Endometrium (tissue), 2 donors: ENCODE measurements at regions not wholly inside any gene's neighbourhood (a gene's known extent, or its start where the extent isn't known, plus 50 kb on each side); places are given as distances from the start of the nearest gene placed in this dataset.

Experiments used
- FAIRE-seq: peaks from 2 replicates; lab custom pipeline; 2012; peaks lifted over from hg19 to GRCh38; lab: Jason Lieb, UNC
- donor health status: control.
- donor health status: control.

DNA sequence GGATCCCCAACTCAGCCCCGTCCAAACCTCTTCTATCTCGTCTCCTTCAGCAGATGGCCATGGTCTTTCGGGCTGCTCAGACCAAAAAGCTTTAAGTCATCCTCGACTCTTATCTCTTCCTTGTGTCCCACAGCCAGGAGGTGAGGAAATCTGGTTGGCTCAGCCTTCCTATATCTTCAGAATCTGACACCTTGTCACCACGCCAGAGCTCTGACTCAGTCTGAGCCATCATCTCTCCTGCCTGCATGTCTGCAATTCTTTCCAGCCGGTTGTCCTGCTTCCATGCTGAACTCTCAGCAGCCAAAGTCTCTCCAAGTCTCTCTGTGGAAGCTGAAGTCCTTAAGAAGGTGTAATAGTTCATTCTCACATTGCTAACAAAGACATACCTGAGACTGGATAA lies 419.3 kb upstream of the ADAMTS16 start:
- FAIRE-seq = no peak

DNA sequence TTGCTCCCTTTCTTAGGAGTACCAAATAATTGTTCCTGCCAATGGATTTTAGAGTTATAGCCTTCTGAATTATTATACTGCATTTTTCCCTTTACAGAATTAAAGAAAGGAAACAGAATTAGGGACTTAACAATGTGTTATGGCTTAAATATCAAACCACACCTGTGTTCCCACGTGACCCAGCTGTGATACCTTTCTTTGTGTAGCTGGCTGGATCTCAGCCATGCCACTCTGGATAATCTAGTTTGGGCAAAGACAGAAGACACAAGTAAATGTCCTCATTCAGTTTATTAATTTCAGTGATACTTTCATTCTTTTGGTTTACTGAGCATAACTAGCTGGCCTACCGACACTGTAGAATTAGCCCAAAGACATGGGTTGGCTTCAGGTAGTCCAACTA lies 417.2 kb upstream of the ADAMTS16 start:
- FAIRE-seq = no peak

DNA sequence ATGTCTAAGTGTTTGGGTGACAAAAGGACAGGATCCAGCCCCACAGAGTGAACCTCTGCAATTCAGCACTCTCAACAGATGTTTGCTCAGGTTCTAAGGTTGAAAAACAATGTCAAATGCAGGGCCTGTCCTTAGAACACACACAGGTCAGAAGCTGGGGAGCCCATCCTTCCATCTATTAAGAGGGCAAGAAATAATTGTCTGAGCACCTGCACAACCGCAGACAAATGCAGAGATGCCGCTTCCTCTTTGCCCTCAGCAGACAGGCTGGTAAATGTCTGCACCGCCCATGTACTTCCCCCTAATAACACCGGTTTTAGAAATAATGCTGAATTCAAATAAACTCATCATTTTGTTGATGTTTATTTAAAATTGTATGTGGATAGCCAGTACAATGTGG lies 414.5 kb upstream of the ADAMTS16 start:
- FAIRE-seq = no peak

DNA sequence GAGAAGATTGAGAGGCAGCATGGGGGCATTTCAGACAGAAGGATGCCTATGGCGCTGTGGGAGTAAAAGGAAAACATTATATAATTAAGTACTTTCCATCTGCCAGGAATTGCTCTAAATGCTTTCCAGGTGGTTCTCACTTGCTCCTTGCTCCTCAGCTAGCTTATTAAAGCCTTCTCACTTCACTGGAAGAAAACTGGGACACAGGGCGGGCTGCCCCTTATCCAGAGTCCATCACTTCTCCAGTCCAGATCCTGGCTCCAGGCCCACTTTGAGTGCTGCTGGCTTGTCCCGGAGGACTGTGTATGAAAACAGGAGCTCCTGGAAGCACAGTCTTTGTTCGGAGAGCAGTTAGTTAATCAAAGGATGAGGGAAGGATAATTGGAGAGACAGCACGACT lies 409.9 kb upstream of the ADAMTS16 start:
- no peak for FAIRE-seq

DNA sequence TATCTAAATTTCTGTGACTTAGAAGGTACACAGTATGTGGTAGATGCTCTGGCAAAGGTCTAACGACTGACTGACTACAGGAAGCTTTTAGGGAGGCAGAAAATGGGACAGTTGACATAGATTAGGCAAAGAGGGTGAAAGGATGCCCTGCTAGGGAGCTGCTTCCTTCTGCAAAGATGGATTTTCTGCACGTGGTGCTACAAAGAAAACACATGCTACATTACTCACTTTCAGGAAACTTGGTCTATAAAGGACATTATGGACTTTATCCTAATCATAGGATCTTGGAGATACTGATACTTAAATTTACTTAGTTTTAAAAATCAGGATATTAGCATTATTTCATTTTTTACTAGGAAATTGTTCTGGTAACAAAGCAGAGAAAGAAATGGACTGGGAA lies 405.8 kb upstream of the ADAMTS16 start:
- FAIRE-seq = no peak

DNA sequence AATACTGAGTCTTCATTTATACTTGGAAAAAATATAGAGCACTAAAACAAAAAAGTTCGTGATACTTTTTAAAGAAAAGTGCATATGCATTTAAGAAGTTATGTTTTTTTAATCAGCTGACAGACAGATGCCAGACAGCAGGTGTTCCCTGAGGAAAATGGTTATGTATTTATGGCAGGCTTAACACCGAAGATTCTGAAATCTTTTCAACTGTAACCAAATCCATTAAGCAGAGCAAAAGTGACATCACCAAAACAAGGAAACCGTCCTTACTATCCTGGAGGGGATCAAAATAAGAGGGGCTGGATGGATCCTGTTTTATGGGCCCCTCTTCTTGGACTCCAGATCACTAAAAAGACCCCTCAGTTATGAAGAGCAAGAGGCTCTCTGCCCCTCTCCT lies 404.9 kb upstream of the ADAMTS16 start:
- FAIRE-seq = no peak

DNA sequence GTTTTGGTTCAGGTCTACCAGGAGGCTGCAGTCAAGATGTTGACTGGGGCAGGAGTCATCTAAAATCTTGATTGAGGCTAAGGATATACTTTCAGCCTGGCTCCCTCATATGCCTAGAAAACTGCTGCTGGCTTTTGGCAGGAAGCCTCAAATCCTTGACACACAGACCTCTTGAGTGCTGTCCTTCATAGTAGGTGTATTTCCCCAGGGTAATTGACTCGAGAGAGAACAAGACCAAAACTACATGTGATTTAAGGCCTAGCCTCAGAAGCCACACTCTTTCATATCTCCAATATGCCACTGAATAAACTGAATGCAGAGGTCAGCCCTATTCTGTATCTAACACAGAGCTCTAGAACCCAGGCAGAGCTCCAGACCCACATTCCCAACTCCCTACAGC lies 402.3 kb upstream of the ADAMTS16 start:
- FAIRE-seq = no peak

DNA sequence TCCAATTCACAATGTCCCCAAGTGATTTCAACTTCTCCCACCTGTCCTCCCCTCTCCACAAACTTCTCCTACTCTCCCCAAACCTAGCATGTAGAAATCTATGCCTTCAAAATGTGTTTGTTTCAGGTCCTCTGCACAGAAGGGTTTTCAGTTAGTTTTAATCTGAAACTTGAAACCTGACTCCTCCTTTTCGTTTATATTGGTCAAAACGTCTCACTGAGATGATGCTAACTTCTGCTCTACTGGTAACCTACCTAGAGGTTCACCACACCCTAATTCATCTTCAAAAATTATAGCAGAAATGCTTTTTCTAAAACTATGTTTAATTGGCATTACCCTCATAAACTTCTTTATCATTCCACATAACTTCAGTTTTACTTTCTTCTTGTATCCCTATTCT lies 401.8 kb upstream of the ADAMTS16 start:
- no peak for FAIRE-seq

DNA sequence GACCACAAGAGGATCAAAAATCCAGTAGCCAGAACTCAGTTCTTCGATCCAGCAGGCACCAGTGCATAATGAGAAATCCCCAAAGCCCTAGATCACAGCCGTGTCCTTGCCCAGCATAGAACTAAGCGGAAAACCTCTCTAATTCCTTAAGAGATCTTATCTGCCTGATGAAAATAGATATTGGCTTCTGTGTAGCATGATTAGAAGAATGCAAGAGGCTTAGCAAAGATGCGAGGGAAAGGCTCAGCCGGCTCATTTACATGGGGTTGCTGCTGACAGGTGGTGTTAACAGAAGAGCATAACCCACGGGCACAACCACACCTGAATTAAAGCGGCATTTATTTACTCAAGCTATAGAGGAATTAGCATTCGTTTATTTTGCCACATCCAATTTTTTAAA lies 400.0 kb upstream of the ADAMTS16 start:
- no peak for FAIRE-seq

DNA sequence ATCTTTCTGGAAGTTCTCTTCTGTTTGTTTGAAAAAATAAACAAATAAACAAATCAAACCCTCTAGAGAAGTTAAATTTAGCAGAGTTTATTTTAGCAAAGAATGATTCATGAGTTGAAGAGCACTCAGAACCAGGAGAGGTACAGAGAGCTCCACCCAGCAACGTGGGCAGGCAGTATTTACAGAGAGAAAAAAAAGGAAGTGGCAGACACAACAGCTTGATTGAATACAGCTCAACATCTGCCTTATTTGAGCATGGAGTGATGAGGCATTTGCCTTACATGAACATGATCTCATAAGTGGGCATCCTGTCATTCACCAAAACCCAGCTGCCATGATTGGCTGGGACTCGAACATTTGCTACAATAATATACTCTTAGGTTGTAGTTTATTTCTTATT lies 381.6 kb upstream of the ADAMTS16 start:
- FAIRE-seq = no peak

DNA sequence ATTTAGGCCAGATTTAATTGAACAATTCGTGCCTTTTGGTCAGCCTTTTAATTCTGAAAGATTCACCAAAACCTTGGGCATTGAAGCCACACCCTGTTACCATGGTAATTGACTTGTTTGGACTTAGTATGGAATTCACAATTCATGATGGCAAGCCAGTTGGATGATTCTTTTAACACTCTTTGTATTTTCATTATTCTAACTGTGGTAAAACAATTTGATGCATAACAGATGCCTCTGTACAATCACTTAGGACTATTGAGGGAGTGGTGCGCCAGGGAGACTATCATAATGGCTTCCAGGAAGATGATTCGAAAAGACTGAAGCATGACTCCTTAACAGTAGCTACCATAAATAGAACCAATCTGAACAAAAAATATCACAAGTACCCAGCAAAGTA lies 381.1 kb upstream of the ADAMTS16 start:
- FAIRE-seq = no peak

DNA sequence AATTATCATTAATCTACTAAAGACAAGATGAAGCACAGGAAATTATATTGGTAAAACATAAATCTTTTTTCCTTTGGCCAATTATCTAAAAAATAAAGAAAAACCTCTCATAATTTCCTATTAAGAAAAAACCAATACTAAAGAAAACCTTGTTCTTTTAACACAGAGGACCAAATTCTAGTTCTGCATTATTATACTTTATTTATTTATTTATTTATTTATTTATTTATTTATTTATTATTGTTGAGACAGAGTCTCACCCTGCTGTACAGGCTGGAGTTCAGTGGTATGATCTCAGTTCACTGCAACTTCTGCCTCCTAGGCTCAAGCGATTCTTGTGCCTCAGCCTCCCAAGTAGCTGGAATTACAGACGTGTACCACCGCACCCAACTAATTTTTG lies 377.8 kb upstream of the ADAMTS16 start:
- no peak for FAIRE-seq

DNA sequence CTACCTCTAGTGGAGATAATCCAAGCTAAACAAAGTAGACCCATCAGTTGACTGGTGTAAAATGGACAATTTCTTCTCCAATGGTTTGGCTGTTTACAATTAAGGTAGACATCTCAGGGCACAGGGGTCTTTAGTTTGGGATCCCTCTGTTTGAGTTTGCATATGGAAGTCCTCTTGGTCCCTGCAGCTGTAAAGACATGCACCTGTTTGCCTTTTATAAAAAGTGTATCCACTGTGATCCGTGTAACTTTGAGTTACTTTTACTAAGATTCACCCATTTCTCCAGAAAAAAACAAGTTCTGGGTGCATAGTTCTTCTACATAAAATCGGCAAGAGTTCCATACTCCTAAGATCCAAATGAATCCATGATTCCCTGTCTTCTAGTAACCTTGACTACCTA lies 374.7 kb upstream of the ADAMTS16 start:
- no peak for FAIRE-seq

DNA sequence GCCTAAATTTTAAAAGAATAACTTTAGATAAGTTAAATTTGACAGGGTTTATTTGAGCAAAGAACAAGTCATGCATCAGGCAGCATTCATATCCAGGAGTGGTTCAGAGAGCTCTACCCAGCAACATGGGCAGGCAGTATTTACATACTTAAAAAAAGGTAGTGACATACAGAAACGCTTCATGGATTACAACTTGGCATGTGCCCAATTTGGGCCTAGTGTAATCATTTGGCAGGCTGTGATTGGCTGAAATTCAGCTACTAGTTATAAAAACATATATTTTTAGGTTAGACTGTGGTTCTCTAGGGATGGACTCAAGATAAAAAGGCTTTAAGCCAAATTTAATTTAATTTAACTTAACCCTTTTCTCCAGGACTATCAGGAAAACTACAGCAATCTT lies 374.0 kb upstream of the ADAMTS16 start:
- no peak for FAIRE-seq

DNA sequence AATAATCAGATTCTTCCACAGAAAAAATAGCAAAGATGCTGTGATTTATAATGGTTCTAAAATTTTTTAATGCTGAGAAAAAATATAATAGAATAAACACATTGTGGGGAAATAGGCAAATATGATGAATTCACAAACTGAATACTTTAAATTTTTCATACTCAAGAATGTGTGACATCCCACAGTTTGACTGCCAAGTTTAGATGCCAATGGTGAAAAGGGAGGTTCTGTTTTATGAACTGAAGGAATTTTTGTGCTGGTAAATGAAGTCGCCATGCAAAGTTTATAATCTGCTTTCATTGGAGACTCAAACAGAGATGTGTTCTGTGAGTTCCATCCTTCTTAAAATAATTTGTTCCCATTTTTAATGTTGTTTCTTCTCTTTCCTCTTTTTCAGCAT lies 367.5 kb upstream of the ADAMTS16 start:
- no peak for FAIRE-seq

DNA sequence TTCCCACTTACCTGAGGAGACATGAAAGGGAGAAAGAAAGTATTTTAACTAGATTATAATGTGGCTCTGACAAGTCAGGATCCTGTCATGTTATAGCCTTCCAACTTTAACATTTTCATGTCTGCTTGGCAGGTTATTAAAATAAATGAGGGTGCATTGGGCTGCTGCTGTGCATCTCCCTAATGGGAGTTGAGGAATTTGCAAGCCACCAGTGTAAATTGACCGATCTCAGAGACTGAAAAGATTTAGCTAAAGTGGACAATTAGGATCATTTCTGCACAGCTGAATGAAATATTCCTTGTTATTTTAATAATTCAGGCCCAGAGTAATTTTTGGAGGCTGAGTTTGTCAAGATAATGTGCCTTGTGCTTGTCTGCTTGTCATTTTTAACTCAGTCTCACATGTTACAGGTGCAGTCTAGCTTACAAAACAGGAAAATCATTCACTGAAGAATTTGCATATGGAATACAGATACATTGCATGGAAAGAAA lies 366.3 kb upstream of the ADAMTS16 start:
- no peak for FAIRE-seq

DNA sequence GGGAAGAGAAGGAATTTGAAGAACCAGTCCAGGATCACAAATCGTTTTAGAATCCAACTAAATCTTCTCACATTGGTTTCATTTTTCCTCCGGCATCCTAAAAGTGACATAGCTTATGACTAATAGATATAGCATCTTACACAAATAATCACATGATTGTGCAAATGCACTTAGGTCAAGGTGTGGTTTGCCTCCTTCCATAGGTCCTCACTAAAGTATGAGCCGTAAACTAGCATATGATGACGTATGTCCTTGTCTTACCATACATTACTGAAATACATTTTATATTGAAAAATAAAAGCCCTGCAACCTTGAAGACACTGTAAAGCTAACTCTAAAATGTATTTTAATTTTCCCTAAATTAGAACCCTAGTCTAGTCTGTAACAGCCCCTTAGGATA lies 362.7 kb upstream of the ADAMTS16 start:
- FAIRE-seq = no peak

DNA sequence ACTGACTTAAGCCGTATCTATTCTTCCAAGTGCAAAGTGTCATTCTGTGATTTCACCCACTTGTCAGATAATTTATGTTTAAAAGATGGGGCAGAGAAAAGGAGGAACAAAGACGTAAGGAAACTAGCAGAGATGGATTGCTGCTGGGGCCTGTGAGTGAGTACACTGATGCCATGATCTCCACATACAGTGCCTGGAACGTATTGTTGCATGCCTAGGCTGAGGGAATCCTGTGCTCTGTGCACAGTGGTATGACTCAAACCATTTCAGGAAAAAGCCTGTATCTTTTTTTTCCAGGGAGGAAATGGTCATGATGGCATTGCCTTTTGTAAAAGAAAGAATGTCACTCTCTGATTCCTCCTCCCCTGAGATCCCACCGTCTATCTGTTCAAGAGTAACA lies 359.5 kb upstream of the ADAMTS16 start:
- no peak for FAIRE-seq

DNA sequence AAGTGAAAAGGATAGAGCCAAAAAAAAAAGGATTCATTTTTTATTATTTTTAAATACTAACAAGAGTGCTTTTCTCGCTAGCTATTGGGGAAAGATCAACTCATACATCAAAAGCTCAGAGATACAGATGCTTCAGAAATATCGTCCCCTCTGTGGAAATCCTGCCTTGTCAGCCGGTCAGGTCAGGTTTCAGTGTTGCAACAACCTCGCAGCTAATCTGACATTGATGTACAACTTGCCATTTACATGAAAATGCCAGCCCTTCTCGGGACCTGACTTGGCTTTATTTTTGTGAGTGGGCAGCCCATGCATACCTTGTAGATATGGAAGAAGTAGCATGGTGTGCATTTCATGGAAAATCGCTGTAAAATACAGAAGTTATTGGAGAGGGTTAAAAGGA lies 358.8 kb upstream of the ADAMTS16 start:
- FAIRE-seq = no peak

DNA sequence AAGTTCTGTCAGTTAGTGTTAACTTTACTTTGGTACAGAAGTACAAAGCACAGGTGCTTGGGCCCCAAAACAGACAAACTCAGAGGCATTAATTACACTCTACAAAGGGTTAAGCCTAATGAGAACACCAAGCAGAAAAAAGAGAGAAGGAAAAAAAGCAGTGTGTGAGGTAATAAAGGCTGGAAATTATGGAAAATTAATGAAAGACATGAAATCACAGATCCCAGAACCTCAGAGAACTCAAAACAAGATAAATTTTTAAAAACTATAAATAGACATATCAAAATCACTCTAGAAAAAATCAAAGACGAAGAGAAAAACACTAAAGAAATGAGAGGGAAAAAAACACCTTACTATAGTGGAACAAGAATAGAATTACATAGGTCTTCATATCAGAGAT lies 354.2 kb upstream of the ADAMTS16 start:
- FAIRE-seq = no peak

DNA sequence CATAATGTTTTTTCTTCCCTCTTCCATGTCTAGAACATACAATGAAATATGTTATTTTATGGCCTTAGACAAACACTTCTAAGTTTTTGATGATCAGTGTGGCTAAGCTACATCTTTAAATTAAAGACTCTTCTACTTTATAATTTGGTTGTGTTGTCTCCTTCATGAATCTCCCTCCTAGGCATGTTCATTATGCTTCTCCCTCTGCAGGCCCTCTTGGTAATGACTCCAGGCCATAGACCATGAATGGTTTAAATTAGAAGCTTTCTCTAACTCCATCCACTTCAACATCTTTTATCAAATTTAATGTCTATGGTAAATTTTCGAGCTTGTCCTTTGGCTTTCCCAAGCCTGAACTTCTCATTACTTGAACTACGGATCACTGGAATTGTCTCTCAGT lies 342.7 kb upstream of the ADAMTS16 start:
- no peak for FAIRE-seq

DNA sequence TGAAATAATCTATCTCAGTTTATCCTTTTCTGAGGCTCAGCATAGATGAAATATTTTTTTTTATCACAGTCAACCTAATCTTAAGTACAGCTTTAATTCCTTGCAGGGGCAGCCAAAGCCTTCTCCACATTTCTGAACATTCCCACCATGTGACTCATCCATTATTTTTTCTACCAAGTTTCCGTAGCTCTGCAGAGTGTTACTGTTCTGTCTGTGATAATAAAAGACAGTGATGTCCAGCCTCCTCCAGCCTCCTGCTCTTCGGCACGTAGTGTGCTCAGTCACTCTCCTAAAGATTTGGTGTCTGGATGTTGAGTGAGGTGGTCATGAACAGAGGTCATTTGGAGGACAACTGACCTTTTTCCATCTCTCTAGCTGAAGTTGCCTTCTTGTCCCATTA lies 338.1 kb upstream of the ADAMTS16 start:
- no peak for FAIRE-seq

DNA sequence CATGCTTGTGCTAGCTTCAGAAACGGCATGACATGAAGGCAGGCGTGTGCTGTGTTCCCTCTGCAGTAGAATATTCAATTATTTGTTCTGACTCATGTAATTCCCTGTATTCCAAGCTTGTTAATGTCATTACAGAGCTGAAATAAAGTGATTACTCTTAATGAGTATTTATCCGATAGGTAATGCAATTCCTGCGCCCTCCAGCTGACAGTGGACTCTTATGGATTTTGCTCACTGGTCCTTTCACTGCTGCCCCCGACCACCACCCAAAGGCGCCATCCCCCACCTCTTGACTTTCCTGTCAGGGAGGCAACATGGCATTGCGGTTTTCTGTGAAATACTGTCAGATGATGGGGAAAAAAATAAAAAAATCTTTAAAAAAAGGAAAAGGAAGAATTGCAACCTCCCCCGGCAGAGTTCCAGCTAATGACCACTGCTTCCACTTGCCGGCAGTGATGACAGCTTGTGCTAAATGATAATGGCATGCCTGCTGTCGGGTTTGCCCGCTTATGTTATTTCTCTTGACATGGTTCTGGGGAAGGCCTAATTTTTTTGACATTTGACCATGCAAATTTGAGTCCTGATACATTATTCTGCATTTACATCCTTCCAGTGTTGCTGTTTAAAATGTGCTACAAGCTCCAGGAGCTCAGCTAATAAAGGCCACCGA lies 335.3 kb upstream of the ADAMTS16 start:
- FAIRE-seq = no peak

DNA sequence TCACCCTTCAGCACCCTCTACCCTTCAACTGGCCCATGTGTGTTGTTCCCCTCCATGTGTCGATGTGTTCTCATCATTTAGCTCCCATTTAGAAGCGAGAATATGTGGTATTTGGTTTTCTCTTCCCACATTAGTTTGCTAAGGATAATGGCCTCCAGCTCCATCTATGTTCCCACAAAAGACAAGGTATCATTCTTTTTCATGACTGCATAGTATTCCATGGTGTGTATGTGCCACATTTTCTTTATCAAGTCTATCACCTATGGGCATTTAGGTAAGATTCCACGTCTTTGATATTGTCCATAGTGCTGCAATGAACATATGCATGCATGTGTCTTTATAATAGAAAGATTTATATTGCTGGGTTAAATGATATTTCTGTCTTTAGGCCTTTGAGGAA lies 325.1 kb upstream of the ADAMTS16 start:
- FAIRE-seq = no peak

DNA sequence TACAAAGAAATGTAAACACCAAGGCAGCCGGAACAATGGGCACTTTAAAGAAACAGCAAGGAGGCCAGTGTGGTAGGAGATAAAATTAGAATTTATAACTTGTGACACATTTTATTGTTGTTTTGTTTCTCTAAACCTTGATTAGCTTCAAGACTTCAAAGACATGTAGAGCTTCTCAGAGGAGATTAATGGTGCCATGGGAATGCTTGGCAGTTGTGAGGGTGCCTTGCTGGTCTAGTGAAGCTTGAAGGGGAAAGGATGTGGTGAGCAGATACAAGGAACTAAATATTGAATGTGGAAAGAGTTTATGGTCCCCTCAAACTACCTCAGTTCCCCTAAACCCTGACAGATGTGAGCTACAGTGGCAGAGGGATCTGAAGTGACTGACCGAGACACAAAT lies 322.4 kb upstream of the ADAMTS16 start:
- FAIRE-seq = no peak
